Heart right ventricle (tissue), 16 donors: ENCODE measurements at regions not wholly inside any gene's neighbourhood (a gene's known extent, or its start where the extent isn't known, plus 50 kb on each side); places are given as distances from the start of the nearest gene placed in this dataset.

ENCODE experiments used
- ATAC-seq, 8 donors: fragments of 200-7000 bp; cut with Tn5 transposase; one replicate each; pipeline ENCODE4 v1.9.1; 2020; ENCODE audit warnings: mild to moderate bottlenecking in 8 of 8, moderate library complexity in 8 of 8, moderate number of reproducible peaks in 1 of 8
- DNase-seq, 2 donors: peaks; one replicate each; pipeline ENCODE4 v3.0.0-alpha.2; 2020
- H3K27ac ChIP-seq, 10 donors: fragments of 200-600 bp; sonication (generic) in 2 of 10; one replicate each; pipeline versions ENCODE4 v1.5.0 to v1.8.0; 2020 to 2022; ENCODE audit warnings: mild to moderate bottlenecking in 3 of 10
- H3K27me3 ChIP-seq, 7 donors: fragments of 200-600 bp; one replicate each; pipeline ENCODE4 v1.8.0; 2021 to 2022; ENCODE audit warnings: mild to moderate bottlenecking in 2 of 7
- H3K36me3 ChIP-seq, 9 donors: fragments of 200-600 bp; sonication (generic) in 1 of 9; one replicate each; pipeline versions ENCODE4 v1.5.0 to v1.8.0; 2020 to 2022; ENCODE audit warnings: mild to moderate bottlenecking in 2 of 9
- H3K4me1 ChIP-seq, 9 donors: fragments of 200-600 bp; sonication (generic) in 1 of 9; one replicate each; pipeline versions ENCODE4 v1.5.0 to v1.8.0; 2020 to 2022; ENCODE audit warnings: mild to moderate bottlenecking in 4 of 9
- H3K4me3 ChIP-seq, 10 donors: fragments of 200-600 bp; sonication (generic) in 2 of 10; one replicate each; pipeline versions ENCODE4 v1.5.0 to v1.8.0; 2020 to 2022; ENCODE audit warnings: mild to moderate bottlenecking in 7 of 10, moderate library complexity in 2 of 10
- H3K9me3 ChIP-seq, 11 donors: fragments of 200-600 bp in 10 of 11; sonication (generic) in 2 of 11; one replicate each; pipeline versions ENCODE4 v1.5.0 to v1.8.0; 2013 to 2022; ENCODE audit warnings: mild to moderate bottlenecking in 2 of 11, control low read depth in 1 of 11, moderate library complexity in 1 of 11
- WGBS, 2 donors: extraction: QIAGEN DNeasy Blood & Tissue Kit; methylation state at CpG; one replicate each; pipeline ENCODE4 v1.1.7; 2013; ENCODE audit warnings: inconsistent platforms in 1 of 2; 5-methylcytosine and 5-hydroxymethylcytosine counted together
- intact Hi-C, 10 donors: fragments of 100-400 bp; cut with DNase I; formaldehyde crosslinking; loops; one replicate each; pipeline versions ENCODE4 v1.11.1 to v1.14.2; 2022
- TF ChIP-seq, protein P1 (sequence below), 9 donors: fragments of 200-600 bp; sonication (generic) in 2 of 9; IDR thresholded peaks; one replicate each; pipeline versions ENCODE4 v1.5.0 to v1.8.0; 2021 to 2022; ENCODE audit warnings: antibody characterized with exemption in 9 of 9, mild to moderate bottlenecking in 5 of 9, moderate library complexity in 1 of 9
- donor health status: Arrhythmogenic right ventricular cardiomyopathy.
- donor health status: ischemic (EF 13 %, LVEDD 7.1; RV severe dilation, severe dysfunction).
- donor health status: healthy with polysubstance abuse.
- donor health status: DM: no; HTN: yes; CAD: no.
- donor health status: DM: no; HTN: no; CAD: no.
- donor health status: ischemic (EF 25% LVEDD 6.9; RV normal size, moderate dysfunction).
- donor health status: ischemic (EF 25% LVEDD 5.7; RV mildly dilated, moderate dysfunction).
- donor health status: healthy.
- donor health status: DM: yes; HTN: yes; CAD: no.
- donor health status: Ischemic cardiomyopathy.
- donor health status: ischemic (EF 35%, LVEDD 5.7; RV mildly dilated, moderate dysfunction).
- donor health status: nonischemic (EF 11% LVEDD 7.7; RV severe dilation, severe dysfunction).
- donor health status: DM: yes; HTN: yes; CAD: no.
- donor health status: PGD.
- donor health status: ischemic (EF 29% LVEDD 5.4; RV normal size, mild dysfunction).
- donor health status: nonischemic (EF 23%, LVEDD 6.1; RV moderate dilation, normal function).

GRCh38 chr3:64900617-64901521 is 213.1 kb upstream of the ADAMTS9 start:
- H3K9me3 ChIP-seq, result no peaks in the 10 kb centered on the region
- DNase-seq (no peak), ATAC-seq (peak in 3 of 8 donors; percentile 9 to 36 (median 15))
- H3K27ac ChIP-seq, result peak overlapping the region; percentile 14 to 91 (median 80)
- intact Hi-C loops, result loop anchor here in 6 of 10 donors (1.0 to 10.0 kb wide), 6 partner anchors 86 to 366 kb away; partner anchors contain the start of gene ADAMTS9 (in 3 of the 6)
- H3K4me3 ChIP-seq, result no peak overlapping the region
- WGBS, 2 donors, result 34 to 40% methylated on average over 5 of the region's 5 CpGs
- peaks cover 8 to 84% (median 59%) of the 10 kb centered on the region in 9 donors for H3K4me1 ChIP-seq
- TF ChIP-seq, protein P1, sequence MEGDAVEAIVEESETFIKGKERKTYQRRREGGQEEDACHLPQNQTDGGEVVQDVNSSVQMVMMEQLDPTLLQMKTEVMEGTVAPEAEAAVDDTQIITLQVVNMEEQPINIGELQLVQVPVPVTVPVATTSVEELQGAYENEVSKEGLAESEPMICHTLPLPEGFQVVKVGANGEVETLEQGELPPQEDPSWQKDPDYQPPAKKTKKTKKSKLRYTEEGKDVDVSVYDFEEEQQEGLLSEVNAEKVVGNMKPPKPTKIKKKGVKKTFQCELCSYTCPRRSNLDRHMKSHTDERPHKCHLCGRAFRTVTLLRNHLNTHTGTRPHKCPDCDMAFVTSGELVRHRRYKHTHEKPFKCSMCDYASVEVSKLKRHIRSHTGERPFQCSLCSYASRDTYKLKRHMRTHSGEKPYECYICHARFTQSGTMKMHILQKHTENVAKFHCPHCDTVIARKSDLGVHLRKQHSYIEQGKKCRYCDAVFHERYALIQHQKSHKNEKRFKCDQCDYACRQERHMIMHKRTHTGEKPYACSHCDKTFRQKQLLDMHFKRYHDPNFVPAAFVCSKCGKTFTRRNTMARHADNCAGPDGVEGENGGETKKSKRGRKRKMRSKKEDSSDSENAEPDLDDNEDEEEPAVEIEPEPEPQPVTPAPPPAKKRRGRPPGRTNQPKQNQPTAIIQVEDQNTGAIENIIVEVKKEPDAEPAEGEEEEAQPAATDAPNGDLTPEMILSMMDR (IDR thresholded peaks at IDR 0.05), result no peak
- H3K27me3 ChIP-seq, result no peaks in the 10 kb centered on the region
- no peaks in the 10 kb centered on the region for H3K36me3 ChIP-seq

- Histone ChIP-seq H3K36me3 (no peaks in the 10 kb centered on the region), H3K4me1 (peaks cover 8 to 87% (median 62%) of the 10 kb centered on the region in 9 donors), H3K9me3 (no peaks in the 10 kb centered on the region), H3K27me3 (no peaks in the 10 kb centered on the region), H3K4me3 (no peak overlapping the region), H3K27ac (peak overlapping the region; percentile 14 to 91 (median 80))
- peak; percentile 25 to 37 for DNase-seq
- intact Hi-C loops, result loop anchor here in 6 of 10 donors (5.0 to 10.0 kb wide), 5 partner anchors 85 to 365 kb away; partner anchors contain the start of gene ADAMTS9 (in 3 of the 6)
- peak in 7 of 8 donors; percentile 12 to 91 (median 72) for ATAC-seq
- TF ChIP-seq, protein P1 (IDR thresholded peaks at IDR 0.05), result no peak
- 12 to 28% methylated on average over 3 of the region's 3 CpGs for WGBS, 2 donors
Measured at GRCh38 chr3:64900156-64900555, 212.4 kb upstream of the ADAMTS9 start.

DNA sequence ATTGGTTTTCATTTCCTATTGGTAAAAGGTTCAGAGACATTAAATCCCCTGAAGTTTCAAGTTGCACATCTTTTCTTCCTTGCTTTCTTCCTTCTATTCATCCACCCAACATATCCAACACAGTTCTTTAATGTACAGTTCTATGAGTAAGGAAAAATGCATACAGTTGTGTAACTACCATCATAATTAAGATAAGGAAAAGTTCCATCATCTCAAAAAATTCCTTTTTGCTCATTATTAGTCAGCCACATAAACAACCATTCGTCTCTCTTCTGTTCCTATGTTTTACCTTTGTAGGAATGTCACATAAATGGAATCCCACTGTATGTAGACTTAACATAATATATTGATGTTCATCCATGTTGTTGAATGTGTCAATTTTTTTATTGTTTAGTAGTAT is 211.1 kb upstream of the ADAMTS9 start:
- no peak for ATAC-seq
- no peak for DNase-seq
- no peaks in the 10 kb centered on the region for H3K27me3 ChIP-seq
- no peaks in the 10 kb centered on the region for H3K36me3 ChIP-seq
- H3K27ac ChIP-seq, result peak overlapping the region in 3 of 10 donors; percentile 11 to 91 (median 37)
- no peak overlapping the region for H3K4me3 ChIP-seq
- intact Hi-C loops, result loop anchor here in 2 of 10 donors (5.0 to 10.0 kb wide), 2 partner anchors 204 to 212 kb away; partner anchors contain the start of gene ADAMTS9 (in 1 of the 2)
- peaks cover 8 to 96% (median 68%) of the 10 kb centered on the region in 9 donors for H3K4me1 ChIP-seq
- WGBS, 2 donors, result 90 to 98% methylated on average over 1 of the region's 1 CpG
- H3K9me3 ChIP-seq, result no peaks in the 10 kb centered on the region
- TF ChIP-seq, protein P1 (IDR thresholded peaks at IDR 0.05), result no peak

GRCh38 chr3:64895991-64896895 is 208.4 kb upstream of the ADAMTS9 start:
- TF ChIP-seq, protein P1 (IDR thresholded peaks at IDR 0.05), result peak in 2 of 9 donors; percentile 7 to 19
- ATAC-seq (peak; percentile 32 to 80 (median 68)), DNase-seq (no peak)
- peak overlapping the region in 9 of 10 donors; percentile 29 to 91 (median 42) for H3K27ac ChIP-seq
- no peak overlapping the region for H3K4me3 ChIP-seq
- no peaks in the 10 kb centered on the region for H3K36me3 ChIP-seq
- no peaks in the 10 kb centered on the region for H3K27me3 ChIP-seq
- intact Hi-C loops, result loop anchor here in 2 of 10 donors (5.0 to 10.0 kb wide), 2 partner anchors 201 to 209 kb away; partner anchors contain the start of gene ADAMTS9 (in 1 of the 2)
- H3K4me1 ChIP-seq, result peaks cover 4 to 85% (median 45%) of the 10 kb centered on the region in 9 donors
- no peaks in the 10 kb centered on the region for H3K9me3 ChIP-seq
